Stimulated activated CD4-positive, alpha-beta T cell treated with anti-CD3 and anti-CD28 coated beads, Interleukin-15, amount 100 ng/mL, for 48 hours (primary cell): ENCODE measurements at regions not wholly inside any gene's neighbourhood (a gene's known extent, or its start where the extent isn't known, plus 50 kb on each side); places are given as distances from the start of the nearest gene placed in this dataset.

ENCODE experiments used
- DNase-seq, 2 donors: peaks; one replicate each; pipeline ENCODE4 v3.0.0-alpha.2; 2020; ENCODE audit warnings: low read depth in 2 of 2

DNA sequence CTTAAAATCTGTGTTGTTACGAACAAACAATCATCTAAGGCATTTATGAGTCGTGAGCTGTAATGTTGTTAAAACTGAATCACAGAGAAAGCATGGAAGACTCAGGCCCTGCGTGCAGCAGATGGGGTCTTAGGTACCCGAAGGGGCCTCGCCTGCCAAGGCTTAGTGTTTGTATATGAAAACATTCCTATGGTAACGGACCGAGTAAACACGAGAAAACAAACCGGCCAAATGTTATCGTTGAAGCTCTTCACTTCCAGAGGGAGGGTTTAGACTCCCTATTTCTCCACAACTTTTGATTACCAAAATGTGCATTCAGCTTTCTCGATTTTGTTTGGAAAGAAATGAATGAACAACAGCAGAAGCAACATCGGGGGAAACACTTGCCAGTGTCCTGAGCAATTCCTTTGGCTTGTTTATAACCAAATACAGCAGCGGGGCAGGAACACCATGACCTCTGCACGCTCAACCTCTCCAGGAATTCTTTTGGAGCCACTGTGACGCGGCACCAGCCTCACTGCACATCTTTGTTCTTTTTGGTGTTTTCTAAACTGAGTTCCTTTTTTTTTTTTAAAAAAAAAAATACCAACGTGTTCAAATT, 121.6 kb upstream of the KLF6 start:
- no peak for DNase-seq

DNA sequence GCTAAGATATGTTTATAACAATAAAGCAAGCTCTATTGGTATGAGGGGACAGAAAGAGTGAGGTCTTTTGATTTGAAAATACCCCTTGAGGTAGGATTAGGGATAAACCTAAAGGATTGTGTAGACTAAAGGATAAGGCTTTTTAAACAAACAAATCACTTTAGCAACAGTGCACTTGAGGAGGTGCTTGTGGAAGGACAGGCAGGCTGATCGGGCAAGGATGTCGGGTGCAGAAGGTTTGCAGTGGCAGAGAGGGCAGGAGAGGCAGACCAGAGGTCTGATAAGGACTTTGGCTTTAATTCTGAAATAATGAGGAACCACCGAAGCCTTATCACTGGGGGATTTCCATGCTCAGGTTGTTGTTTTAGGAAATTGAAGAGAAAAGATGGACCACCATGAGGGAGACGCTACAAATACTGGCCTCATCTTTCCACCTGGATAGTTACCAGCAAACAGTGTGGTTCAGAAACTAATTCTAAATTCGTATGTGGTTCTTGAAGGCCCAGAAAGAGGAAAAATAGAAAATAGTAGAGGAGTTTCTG, 119.5 kb upstream of the KLF6 start:
- no peak for DNase-seq

- no peak for DNase-seq
Observed at GRCh38 chr10:3902809-3903410, 117.9 kb upstream of the KLF6 start.

DNA sequence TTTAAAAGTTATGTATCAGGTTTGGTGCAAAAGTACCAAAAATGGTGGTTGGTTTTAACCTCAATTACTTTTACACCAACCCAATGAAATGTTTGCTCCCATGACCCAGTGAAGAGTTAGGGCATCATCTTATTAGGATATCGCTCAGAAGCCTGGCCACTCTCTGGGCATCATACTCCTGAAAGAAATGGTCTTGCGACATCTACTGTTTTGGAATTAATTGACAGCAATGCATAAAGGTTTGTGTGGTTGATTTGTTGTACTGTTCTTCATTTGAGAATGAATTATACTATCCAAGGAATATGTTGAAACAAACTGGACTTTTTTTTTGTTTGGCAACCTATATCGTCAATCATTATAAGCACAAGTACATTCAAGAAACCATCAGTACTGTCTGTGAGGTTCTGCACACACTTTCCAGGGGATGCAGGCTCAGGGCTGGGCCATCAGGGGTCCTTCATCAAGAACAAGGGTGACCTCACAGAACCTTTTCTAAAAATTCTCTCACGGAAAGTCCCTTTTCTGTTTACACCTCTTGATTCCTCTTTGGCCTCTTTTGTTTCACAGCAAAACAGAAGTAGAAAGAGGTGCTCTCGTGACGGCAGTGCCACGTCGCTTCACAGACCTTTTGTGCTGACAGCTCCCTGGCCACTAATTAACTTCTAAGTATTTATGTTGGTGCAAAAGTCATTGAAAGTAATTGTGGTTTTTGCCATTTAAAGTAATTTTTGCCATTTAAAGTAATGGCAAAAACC, 117.2 kb upstream of the KLF6 start:
- DNase-seq: no peak

DNA sequence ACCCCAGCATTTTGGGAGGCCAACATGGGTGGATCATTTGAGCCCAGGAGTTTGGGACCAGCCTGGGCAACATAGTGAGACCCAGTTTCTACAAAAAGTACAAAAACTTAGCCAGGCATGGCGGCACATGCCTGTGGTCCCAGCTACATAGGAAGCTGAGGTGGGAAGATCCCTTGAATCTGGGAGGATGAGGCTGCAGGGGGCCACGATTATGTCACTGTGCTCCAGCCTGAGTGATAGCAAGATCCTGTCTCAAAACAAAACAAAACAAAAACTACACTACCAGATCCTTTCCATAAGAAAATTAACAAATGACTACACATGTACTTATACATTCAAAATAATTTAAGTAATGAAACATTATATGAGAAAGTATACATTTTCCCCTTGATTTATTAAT, 116.4 kb upstream of the KLF6 start:
- DNase-seq: no peak

DNA sequence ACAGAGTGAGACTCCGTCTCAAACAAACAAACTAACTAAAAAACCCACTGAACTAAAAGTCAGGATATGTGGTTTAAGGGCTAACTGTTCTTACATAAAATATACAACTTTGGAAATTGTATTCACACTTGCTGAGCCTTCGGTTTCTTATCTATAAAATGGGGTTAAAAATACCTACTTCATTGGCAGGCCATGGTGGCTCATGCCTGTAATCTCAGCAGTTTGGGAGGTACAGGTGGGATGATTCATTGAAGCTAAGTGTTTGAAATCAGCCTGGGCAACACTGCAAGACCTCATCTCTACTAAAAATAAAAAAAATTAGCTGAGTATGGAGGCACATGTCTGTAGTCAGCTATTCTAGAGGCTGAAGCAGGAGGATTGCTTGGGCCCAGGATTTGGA, 115.4 kb upstream of the KLF6 start:
- DNase-seq: no peak

GRCh38 chr10:3898821-3899220, 113.8 kb upstream of the KLF6 start:
- DNase-seq: no peak

GRCh38 chr10:3897156-3897555, 112.1 kb upstream of the KLF6 start:
- no peak for DNase-seq

DNA sequence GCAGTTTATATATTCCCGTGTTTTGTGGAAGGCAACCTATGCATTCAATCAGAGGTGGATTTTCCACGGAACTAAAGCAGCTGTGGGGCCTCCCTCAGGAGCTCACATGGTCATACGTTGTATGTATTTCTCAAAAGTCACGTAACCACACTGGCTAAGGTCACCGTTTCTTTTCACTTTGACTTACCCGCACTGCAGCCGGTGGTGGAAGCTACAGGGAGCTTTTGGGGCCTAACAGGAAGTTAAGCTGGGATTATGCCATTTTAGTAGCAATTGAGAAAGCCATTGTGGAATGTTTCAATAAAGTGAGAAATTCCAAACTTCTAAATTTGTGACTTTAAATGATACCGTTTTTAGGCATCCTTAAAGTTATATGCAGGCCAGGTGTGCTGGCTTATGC, 111.2 kb upstream of the KLF6 start:
- DNase-seq: no peak

DNA sequence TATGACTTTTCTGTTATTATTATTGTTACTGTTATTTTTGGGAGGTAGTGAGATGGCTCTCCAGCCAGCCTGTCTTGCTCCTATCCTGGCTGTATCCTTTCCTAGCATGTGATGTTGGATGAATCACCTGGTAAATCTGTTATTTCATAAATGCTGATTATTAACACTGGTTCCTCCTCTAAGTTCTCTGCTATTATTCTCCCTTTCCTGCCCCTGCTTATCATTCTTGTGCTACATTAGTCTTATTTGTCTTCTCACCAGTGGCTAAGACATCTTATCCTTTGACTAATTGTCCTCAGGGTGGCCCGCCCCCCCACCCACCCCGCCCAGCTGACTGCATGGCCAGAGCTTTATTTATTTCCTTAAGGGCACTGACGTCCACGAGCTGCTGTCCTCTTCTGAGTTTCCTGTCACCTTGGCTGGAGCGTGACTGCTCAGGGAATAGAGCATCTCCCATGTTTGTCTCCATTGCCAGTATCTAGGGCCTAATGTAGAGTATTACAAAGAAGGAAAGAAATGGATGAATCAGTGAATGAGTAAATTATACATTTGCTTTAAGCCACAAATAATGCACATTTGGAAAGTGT, 110.1 kb upstream of the KLF6 start:
- DNase-seq: no peak

DNA sequence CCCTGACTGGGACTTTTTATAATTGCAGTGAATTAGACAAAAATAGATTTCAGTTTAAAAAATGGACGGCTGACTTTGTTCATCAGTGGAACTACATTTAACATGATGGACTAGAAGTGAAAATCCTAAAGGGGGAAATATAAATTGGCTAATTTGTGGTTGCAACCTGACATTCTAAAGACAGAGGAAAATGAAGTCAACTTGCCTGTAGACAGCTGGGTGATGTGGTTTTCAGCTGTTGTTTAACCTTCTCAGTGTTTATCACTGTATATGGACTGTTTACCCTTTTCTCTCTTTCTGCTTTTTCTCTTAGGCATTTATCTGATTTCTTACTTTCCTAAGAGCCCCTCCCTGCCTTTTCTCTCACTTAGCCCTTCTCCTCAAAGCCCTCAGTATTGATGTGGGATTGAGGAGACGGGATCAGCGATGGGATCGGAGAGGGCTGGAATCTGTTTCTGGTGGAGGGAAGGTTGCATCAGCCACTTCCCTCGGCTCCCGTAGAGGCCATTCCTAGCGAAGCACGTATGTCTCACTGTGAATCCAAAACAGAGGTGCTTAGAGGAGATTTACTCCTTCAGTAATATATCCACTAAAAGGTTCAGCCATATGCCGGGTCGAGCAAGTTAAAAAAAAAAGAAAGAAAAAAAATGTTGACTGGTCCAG, 109.0 kb upstream of the KLF6 start:
- DNase-seq: no peak

- DNase-seq: no peak
Observed at GRCh38 chr10:3892440-3893425, 107.7 kb upstream of the KLF6 start.

- DNase-seq: no peak
Observed at GRCh38 chr10:3891396-3891795, 106.4 kb upstream of the KLF6 start.

- no peak for DNase-seq
Observed at GRCh38 chr10:3890602-3891352, 105.8 kb upstream of the KLF6 start.

DNA sequence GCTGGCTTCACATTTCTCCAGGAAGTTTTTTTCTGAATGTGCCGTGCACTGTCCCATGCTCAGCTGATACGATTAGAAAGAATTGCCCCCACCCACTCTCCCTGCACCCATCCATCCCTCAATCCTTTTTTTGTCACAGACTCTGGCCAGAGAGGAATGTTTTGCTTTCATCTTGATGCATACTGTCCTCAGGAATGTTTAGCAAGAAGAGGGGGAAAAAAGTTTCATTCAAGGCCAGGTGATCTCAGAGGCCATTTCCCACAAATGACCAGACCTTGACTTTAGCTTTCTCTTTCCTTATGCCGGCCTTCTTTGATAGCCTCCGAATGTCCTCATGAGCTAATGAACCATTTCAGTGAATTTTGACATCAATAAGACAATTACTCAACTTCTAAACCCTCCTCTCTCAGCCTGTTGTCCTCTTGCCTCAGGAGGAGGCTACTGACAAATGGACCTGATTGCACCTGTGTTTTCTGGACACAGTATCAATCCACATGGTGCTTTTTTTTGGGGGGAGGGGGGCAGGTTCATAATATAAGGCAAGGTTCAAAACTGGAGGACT, 105.0 kb upstream of the KLF6 start:
- DNase-seq: no peak

- peak in 1 of 2 donors; percentile 37 for DNase-seq
Observed at GRCh38 chr10:3887885-3888476, 103.0 kb upstream of the KLF6 start.

DNA sequence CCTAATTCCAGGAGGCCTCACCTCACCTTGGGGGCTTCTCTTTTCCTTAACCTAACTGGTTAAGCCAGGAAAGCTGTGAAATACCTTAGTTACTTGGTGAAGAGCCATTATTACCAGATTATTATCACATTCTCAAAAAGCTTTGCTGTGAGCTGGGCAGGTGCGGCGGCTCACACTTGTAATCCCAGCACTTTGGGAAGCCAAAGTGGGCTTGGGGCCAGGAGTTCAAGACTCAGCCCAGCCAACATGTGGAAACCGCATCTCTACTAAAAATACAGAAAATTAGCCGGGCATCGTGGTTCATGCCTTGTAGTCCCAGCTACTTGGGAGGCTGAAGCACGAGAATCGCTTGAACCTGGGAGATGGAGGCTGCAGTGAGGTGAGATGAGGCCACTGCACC, 102.4 kb upstream of the KLF6 start:
- DNase-seq: no peak

GRCh38 chr10:3886641-3887251, 101.7 kb upstream of the KLF6 start:
- no peak for DNase-seq

- DNase-seq: no peak
Observed at GRCh38 chr10:3886191-3886590, 101.2 kb upstream of the KLF6 start.
